ES-I3 (cell line): ENCODE measurements at regions not wholly inside any gene's neighbourhood (a gene's known extent, or its start where the extent isn't known, plus 50 kb on each side); places are given as distances from the start of the nearest gene placed in this dataset.
"Not testable (repeated sequence)": the region's sequence is repeated elsewhere in the genome, so short reads cannot be mapped to it uniquely, and the experiment has no call there.

Source experiments
- H3K36me3 ChIP-seq: 2 replicates; pipeline ENCODE4 v1.6.1; 2013; ENCODE audit warnings: mild to moderate bottlenecking, low read length, control low read depth, moderate library complexity; ENCODE audit not compliant: insufficient read depth
- H3K4me1 ChIP-seq: 2 replicates; pipeline ENCODE4 v1.6.1; 2013; ENCODE audit warnings: mild to moderate bottlenecking, control low read depth, low read length; ENCODE audit not compliant: insufficient read depth
- H3K9ac ChIP-seq: 2 replicates; pipeline ENCODE4 v1.6.1; 2013; ENCODE audit warnings: low read depth, mild to moderate bottlenecking, low read length, moderate library complexity
- H3K9me3 ChIP-seq: 2 replicates; pipeline ENCODE4 v1.6.1; 2013; ENCODE audit warnings: mild to moderate bottlenecking, low read length, moderate library complexity; ENCODE audit not compliant: control insufficient read depth, insufficient read depth

DNA sequence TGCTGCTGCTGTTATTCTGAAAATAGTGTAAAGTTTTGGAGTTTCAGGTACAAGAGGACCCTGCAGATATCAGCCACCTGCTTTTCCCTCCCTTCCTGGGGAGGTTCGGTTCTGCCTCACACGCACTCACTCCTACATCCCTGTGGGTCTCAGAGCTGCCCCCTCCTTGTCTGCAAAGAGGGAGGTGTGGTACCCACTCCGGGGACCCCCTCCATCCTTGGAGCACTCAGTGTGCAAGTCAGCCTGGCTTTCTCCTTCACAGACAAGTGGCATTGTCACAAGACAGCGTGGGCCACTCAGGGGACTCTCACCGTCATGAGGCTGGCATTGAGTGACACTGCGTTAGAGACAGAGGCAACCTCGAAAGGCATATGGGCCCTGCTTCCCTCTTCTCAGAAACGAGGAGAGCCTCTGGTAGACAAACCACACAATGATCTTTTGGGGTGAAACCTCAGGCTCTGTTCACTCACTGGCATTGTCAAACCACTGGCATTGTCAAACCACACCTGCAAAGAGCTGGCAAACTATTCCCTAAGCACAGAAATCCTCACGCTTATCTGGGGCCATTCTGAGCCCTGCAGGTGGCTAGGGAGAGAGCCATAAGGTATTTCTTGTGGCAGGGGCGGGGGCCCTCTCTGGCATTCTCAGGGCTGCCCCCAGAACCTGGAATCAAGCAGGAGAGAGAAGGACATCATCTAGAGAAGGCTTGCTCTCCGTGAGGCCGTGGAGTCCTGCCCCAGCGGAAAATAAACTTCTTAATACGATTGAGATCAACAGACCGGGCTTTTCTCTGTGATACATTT is 285.0 kb downstream of the SHOX start:
- H3K9ac ChIP-seq: no peak overlapping the region
- H3K36me3 ChIP-seq: no peaks in the 10 kb centered on the region
- no peaks in the 10 kb centered on the region for H3K4me1 ChIP-seq
- H3K9me3 ChIP-seq: no peaks in the 10 kb centered on the region

DNA sequence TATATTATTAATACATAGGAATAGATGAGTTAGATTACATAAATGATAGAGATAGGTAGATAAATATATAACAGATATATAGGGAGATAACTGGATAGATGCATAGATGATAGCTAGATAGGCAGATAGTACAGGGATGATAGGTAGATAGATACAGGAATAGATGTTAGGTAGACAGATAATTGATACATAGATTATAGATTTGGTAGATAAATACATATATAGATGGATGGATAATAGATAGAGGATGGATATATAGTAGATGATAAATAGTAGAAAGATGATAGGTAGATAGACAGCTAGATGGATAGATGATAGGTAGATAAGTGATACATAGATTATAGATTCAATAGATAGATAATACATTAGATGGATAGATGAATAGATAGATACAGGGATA is 283.6 kb downstream of the SHOX start:
- Histone ChIP-seq H3K4me1 (no peaks in the 10 kb centered on the region), H3K9ac (no peak overlapping the region), H3K9me3 (no peaks in the 10 kb centered on the region), H3K36me3 (no peaks in the 10 kb centered on the region)

DNA sequence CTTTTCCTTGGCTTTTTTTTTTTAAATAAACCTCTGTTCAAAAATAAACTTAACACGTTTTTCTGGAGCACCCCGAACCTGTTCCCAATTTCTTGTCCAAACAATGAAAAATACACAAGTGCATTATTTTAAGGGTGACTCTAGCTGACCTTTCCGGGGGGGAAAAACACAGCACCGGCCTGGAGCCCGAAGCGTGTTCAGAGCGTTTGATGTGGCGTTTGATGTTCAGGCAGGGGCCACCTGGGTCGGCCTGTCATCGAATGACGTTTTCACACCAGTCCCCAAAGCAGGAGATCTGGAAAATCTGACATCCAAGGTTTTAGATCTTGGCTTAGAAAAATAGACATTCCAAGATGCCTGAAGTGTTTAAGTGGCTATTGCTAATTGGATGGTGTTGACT is 282.1 kb downstream of the SHOX start:
- no peaks in the 10 kb centered on the region for H3K36me3 ChIP-seq
- H3K9me3 ChIP-seq: no peaks in the 10 kb centered on the region
- no peak overlapping the region for H3K9ac ChIP-seq
- H3K4me1 ChIP-seq: no peaks in the 10 kb centered on the region

DNA sequence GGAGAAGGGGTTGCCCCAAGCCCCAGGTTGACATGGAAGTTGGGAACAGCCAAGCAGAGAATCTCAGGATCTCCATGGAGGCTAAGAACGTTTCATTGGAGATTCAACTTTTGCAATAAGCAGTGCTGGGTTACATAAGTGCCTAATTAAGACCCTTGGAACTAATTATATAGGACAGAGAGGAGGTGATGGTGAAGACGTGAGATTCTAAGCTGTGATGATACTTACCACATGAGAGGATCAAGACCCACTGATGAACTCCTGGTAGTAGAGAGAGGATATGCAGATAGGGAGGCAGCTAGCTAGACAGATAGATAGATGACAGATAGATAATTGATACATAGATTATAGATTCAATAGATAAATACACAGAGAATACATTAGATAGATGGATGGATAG is 278.5 kb downstream of the SHOX start:
- H3K9ac ChIP-seq, H3K4me1 ChIP-seq: not testable (repeated sequence)

DNA sequence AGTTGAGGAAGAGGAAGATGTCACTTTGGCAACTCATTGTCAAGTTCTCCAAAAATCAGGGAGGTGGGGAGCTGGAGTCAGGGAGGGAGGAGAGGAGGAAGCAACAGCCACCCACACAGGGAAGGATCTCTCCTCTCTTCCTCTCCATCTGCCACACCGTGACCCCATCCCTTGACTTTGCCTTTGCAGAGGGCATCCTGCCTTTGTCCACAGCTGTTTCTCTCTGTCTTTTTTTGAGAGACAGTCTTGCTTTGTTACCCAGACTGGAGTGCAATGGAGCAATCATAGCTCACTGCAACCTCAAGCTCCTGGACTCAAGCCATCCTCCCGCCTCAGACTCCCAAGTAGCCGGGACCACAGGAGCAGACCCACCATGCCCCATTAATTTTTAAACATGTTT is 276.0 kb downstream of the SHOX start:
- H3K36me3 ChIP-seq: no peaks in the 10 kb centered on the region
- H3K9me3 ChIP-seq: no peaks in the 10 kb centered on the region
- no peak overlapping the region for H3K9ac ChIP-seq
- no peaks in the 10 kb centered on the region for H3K4me1 ChIP-seq

More for the DNA sequence above, 278.5 kb downstream of the SHOX start:
- not testable (repeated sequence) for H3K36me3 ChIP-seq, H3K9me3 ChIP-seq

DNA sequence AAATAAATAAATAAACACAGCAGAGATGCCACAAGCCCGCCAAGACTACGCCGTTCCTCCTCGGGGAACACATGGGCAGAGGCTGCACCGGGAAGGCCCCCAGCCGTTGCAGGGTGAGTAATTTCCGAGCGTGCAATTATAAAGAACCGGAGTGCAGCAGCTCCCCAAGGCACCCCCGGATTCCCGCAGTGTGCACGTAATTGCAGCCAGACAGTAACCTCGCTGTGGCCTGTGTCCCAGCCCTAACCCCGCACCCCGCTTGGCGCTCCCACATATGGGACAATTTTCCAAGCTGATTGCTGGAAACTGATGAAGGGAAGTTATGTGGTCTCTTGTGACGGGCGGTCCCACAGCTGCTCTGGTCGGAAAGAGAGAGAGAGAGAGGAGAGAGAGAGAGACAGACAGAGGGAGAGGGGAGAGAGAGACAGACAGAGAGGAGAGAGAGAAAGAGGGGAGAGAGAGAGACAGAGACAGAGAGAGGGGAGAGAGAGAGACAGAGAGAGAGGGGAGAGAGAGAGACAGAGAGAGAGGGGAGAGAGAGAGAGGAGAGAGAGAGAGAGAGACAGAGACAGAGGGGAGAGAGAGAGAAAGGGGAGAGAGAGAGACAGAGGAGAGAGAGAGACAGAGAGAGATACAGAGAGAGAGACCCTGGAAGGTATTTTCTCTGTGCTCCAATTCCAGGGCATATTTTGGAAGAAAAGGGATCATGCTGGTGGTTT is 275.4 kb downstream of the SHOX start:
- no peaks in the 10 kb centered on the region for H3K9me3 ChIP-seq

DNA sequence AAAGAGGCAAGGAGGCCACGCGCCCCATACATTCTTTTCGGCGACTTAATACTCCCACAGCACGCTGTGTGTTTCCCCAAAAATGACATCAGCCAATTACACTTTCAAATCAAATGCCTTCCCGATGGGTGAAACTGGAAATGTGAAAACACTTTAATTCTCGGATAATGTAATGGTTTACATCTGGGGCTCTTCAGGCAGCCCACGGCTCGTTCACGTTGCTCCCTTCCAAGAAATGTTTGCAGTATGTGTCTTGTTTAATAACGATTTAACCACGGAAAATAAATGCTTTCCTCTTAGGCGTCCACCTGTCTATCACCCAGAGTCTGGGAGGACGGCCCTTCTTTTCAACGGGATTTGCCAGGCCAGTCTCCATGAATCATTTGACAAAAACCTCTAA is 272.5 kb downstream of the SHOX start:
- H3K36me3 ChIP-seq: no peaks in the 10 kb centered on the region
- no peaks in the 10 kb centered on the region for H3K9me3 ChIP-seq
- H3K9ac ChIP-seq: no peak overlapping the region
- H3K4me1 ChIP-seq: no peaks in the 10 kb centered on the region

More for the DNA sequence above, 275.4 kb downstream of the SHOX start:
- Histone ChIP-seq H3K9ac (no peak overlapping the region), H3K4me1 (no peaks in the 10 kb centered on the region), H3K36me3 (no peaks in the 10 kb centered on the region)

DNA sequence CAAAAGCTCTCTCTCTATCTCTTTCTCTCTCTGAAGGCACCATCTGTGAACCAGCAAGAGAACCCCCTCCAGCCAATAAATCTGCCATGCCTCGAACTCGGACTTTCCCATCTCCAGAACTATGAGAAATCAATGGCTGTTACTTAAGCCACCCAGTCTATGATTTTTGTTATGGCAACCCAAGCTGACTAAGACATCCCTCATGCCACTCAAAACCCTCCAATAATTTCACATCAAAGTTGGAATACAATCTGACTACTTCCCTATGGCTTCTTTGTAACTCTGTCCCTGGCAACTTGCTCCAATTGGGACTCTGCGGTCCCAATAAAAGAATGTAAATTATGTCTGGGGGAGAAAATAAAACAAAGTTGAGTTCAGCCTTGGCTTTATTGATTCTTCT is 265.7 kb downstream of the SHOX start:
- Histone ChIP-seq H3K36me3 (no peaks in the 10 kb centered on the region), H3K9me3 (no peaks in the 10 kb centered on the region; the same call in 1 of the 2 replicates)

DNA sequence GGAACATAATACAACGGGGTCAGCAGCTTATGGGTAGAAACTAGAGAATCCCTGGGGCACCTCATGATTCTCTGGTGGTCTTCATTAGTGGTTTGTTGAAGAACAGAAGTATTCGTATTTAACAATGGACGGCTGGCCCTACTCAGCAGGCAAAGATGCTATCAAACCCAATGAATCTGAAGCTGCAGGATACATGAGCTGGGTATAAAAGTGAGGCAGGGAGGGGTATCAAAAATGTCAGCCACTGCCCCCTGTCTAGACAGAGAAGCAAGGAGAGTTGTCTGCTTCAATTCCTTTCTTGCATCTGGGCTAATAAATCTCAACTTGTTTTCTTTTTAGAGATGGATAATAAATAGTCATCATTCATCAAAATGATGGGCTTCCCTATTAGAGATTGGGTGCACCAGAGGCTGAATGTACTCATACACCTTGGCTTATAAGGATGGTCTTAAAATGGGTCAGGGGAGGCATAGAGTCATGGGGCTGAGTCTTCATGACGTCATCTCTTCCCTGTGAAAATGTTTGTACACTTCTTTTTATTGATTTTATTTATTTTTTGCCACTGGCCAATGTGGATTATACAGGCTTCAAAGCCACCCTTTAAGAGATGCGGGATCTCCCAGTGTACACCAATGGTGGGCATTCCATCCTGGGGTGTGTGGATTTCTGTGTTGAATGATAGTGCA is 259.5 kb downstream of the SHOX start:
- H3K9ac ChIP-seq: no peak overlapping the region
- H3K36me3 ChIP-seq: no peaks in the 10 kb centered on the region
- H3K4me1 ChIP-seq: no peaks in the 10 kb centered on the region
- H3K9me3 ChIP-seq: peaks cover 18% of the 10 kb centered on the region

More for the DNA sequence above, 265.7 kb downstream of the SHOX start:
- Histone ChIP-seq H3K4me1 (no peaks in the 10 kb centered on the region), H3K9ac (no peak overlapping the region)

DNA sequence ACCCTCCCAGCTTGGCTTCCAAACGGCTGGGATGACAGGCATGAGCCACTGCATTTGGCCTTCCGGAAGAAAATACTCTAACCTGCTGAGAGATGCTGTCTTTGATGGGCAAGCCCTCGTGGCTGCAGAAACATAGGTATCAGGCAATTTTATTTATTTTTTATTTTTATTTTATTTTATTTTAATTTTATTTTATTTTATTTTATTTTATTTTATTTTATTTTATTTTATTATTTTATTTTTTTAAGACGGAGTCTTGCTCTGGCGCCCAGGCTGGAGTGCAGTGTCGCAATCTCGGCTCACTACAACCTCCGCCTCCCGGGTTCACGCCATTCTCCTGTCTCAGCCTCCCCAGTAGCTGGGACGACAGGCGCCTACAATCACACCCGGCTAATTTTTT is 257.1 kb downstream of the SHOX start:
- H3K9ac ChIP-seq, H3K36me3 ChIP-seq, H3K4me1 ChIP-seq: not testable (repeated sequence)
- peaks cover 18% of the 10 kb centered on the region for H3K9me3 ChIP-seq

DNA sequence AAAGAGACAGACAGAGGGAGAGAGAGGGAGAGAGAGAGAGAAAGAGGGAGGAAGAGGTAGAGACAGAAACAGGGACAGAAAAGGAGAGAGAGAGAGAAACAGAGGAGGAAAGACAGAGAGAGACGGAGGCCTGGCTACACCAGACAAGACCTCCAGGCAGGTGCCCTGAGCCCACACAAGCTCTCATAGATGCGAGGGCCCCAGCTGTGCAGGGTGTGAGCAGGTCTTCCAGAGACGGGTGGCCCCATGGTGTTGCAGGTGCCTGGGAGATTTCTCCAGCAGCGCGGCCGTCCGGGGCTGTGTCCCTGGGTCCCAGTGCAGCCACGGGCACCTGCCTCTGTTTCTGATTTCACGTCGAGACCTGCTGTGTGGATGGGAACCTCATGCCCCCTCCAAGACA is 253.0 kb downstream of the SHOX start:
- Histone ChIP-seq H3K36me3 (no peaks in the 10 kb centered on the region), H3K4me1 (no peaks in the 10 kb centered on the region), H3K9me3 (no peaks in the 10 kb centered on the region), H3K9ac (no peak overlapping the region)

DNA sequence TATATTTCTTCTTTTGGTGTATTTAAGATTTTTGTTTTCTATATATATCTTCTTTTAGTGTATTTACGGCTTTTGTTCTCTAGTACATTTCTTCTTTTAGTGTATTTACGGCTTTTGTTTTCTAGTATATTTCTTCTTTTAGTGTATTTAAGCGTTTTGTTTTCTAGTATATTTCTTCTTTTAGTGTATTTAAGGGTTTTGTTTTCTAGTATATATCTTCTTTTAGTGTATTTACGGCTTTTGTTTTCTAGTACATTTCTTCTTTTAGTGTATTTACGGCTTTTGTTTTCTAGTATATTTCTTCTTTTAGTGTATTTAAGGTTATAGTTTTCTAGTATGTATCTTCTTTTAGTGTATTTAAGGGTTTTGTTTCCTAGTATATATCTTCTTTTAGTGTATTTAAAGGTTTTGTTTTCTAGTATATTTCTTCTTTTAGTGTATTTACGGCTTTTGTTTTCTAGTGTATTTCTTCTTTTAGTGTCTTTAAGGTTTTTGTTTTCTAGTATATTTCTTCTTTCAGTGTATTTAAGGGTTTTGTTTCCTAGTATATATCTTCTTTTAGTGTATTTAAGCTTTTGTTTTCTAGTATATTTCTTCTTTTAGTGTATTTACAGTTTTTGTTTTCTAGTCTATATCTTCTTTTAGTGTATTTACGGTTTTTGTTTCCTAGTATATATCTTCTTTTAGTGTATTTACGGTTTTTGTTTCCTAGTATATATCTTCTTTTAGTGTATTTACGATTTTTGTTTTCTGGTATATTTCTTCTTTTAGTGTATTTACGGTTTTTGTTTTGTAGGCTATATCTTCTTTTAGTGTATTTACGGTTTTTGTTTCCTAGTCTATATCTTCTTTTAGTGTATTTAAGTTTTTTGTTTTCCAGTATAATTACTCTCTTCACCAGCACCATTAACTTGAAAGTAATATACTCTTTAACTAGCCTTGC is 249.4 kb downstream of the SHOX start:
- H3K9ac ChIP-seq, H3K9me3 ChIP-seq, H3K4me1 ChIP-seq, H3K36me3 ChIP-seq: not testable (repeated sequence)

DNA sequence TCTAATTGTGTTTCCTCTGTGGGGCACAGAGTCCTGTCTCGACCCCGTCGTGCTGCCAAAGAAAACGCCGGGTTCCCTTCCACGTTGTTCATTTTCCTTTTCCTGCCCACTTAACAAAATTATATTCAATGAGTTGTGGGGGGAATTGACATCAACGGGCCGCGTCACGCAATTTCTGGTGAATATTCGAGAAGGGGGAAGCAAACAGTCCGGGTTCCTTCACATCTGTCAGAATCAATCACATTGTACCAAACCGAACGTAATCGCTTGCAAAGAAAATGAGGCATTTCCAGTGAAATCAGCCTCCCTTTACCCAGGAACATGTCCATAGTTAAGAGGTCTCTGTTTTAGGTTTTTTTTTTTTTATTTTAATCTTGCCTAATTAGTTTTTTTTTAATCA is 243.5 kb downstream of the SHOX start:
- Histone ChIP-seq H3K9ac (no peak overlapping the region), H3K9me3 (no peaks in the 10 kb centered on the region), H3K36me3 (no peaks in the 10 kb centered on the region), H3K4me1 (no peaks in the 10 kb centered on the region)

DNA sequence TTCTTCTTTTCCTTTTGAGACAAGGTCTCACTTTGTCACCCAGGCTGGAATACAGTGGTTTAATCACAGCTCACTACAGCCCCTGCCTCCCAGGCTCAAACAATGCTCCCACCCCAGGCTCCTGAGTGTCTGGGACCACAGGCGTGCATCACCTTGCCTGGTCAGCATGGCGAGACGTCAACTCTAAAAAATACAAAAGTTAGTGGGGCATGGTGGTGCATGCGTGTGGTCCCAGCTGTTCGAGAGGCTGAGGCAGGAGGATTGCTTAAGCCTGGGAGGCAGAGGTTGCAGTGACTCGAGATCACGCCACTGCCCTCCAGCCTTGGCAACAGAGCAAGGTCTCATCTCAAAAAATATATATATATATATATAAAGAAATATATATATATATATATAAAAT is 242.4 kb downstream of the SHOX start:
- no peaks in the 10 kb centered on the region for H3K36me3 ChIP-seq
- H3K4me1 ChIP-seq: no peaks in the 10 kb centered on the region
- no peak overlapping the region for H3K9ac ChIP-seq
- H3K9me3 ChIP-seq: no peaks in the 10 kb centered on the region
